Bronchial epithelial cell (primary cell): ENCODE measurements at regions not wholly inside any gene's neighbourhood (a gene's known extent, or its start where the extent isn't known, plus 50 kb on each side); places are given as distances from the start of the nearest gene placed in this dataset.
"Not testable (repeated sequence)": the region's sequence is repeated elsewhere in the genome, so short reads cannot be mapped to it uniquely, and the experiment has no call there.

Experiments
- DNase-seq: peaks from one replicate; pipeline ENCODE4 v3.0.0-alpha.2; 2010; ENCODE audit warnings: low read depth
- FAIRE-seq: peaks from 2 replicates; lab custom pipeline; 2011; peaks lifted over from hg19 to GRCh38; lab: Jason Lieb, UNC
- H3K27me3 ChIP-seq: 2 replicates; pipeline ENCODE4 v1.5.1; 2011; ENCODE audit warnings: low read length; ENCODE audit not compliant: control insufficient read depth, insufficient read depth
- H3K36me3 ChIP-seq: 2 replicates; pipeline ENCODE4 v1.5.1; 2011; ENCODE audit warnings: low read length; ENCODE audit not compliant: control insufficient read depth, insufficient read depth
- H3K4me3 ChIP-seq: 2 replicates; pipeline ENCODE4 v1.5.1; 2011; ENCODE audit warnings: mild to moderate bottlenecking, low read depth, low read length, control low read depth
- TF ChIP-seq, protein P1 (sequence below): IDR thresholded peaks from 2 replicates; pipeline ENCODE4 v1.5.1; 2011; ENCODE audit warnings: mild to moderate bottlenecking, moderate library complexity, low read length, control low read depth, inconsistent platforms; ENCODE audit not compliant: insufficient read depth, severe bottlenecking

- FAIRE-seq (no peak), DNase-seq (no peak)
- Histone ChIP-seq H3K27me3 (no peaks in the 10 kb centered on the region), H3K36me3 (no peaks in the 10 kb centered on the region), H3K4me3 (no peak overlapping the region)
- TF ChIP-seq, protein P1, sequence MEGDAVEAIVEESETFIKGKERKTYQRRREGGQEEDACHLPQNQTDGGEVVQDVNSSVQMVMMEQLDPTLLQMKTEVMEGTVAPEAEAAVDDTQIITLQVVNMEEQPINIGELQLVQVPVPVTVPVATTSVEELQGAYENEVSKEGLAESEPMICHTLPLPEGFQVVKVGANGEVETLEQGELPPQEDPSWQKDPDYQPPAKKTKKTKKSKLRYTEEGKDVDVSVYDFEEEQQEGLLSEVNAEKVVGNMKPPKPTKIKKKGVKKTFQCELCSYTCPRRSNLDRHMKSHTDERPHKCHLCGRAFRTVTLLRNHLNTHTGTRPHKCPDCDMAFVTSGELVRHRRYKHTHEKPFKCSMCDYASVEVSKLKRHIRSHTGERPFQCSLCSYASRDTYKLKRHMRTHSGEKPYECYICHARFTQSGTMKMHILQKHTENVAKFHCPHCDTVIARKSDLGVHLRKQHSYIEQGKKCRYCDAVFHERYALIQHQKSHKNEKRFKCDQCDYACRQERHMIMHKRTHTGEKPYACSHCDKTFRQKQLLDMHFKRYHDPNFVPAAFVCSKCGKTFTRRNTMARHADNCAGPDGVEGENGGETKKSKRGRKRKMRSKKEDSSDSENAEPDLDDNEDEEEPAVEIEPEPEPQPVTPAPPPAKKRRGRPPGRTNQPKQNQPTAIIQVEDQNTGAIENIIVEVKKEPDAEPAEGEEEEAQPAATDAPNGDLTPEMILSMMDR: no peak
Observed at GRCh38 chr14:25381498-25381897, 331.6 kb upstream of the STXBP6 start.

DNA sequence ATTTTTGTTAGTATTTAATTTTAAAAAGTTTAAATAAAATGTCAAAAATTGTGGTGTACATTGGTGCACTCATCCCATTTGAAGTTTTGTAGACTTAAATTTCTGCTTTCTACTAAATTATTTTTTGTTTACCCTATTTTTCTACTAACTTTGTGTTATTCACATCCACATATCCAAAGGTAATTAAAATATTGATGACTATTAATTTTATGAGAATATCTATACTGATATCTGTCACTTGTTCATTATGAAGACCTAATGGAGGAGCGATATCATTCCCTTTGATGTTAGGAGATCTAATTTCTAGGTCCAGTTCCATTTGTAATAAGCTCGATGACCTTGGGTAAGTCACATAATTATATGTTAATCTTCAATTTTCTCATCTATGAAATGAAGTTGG is 325.7 kb upstream of the STXBP6 start:
- no peaks in the 10 kb centered on the region for H3K27me3 ChIP-seq
- H3K36me3 ChIP-seq: no peaks in the 10 kb centered on the region
- FAIRE-seq (no peak), DNase-seq (no peak)
- no peak overlapping the region for H3K4me3 ChIP-seq
- TF ChIP-seq, protein P1: no peak

GRCh38 chr14:25371068-25371467 is 321.1 kb upstream of the STXBP6 start:
- no peaks in the 10 kb centered on the region for H3K36me3 ChIP-seq
- peak; percentile 16 for DNase-seq
- no peak overlapping the region for H3K4me3 ChIP-seq
- TF ChIP-seq, protein P1: no peak
- H3K27me3 ChIP-seq: no peaks in the 10 kb centered on the region
- FAIRE-seq: no peak

DNA sequence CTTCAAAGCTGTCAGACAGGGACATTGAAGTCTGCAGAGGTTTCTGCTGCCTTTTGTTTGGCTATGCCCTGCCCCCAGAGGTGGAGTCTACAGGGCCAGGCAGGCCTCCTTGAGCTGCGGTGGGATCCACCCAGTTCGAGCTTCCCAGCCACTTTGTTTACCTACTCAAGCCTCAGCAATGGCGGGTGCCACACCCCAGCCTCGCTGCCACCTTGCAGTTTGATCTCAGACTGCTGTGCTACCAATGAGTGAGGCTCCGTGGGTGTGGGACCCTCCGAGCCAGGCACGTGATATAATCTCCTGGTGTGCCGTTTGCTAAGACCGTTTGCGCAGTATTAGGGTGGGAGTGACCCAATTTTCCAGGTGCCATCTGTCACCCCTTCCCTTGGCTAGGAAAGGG is 320.1 kb upstream of the STXBP6 start:
- H3K36me3 ChIP-seq, H3K27me3 ChIP-seq, DNase-seq, H3K4me3 ChIP-seq, FAIRE-seq: not testable (repeated sequence)

DNA sequence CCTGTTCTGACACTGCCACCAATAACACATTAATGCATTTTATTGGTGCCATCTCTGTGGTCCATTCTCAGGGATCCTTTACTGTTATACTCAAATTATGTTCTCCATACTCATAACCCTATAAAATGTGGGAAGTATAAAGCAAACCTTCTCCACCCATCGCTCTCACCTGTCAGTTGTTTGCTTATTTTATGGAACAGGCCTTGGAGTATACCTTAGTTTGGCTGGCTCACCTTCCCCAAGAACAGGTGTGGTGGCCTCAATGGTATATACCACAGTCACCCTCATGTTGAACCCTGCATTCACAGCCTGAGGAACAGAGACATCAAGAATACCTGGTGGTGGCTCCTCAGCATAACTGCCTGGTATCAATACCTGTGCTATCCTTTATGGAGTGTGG is 308.4 kb upstream of the STXBP6 start:
- no peak overlapping the region for H3K4me3 ChIP-seq
- H3K36me3 ChIP-seq: no peaks in the 10 kb centered on the region
- no peaks in the 10 kb centered on the region for H3K27me3 ChIP-seq
- no peak for DNase-seq
- FAIRE-seq: peak; percentile 18
- TF ChIP-seq, protein P1: no peak

GRCh38 chr14:25351269-25351668 is 301.3 kb upstream of the STXBP6 start:
- FAIRE-seq (no peak), DNase-seq (no peak)
- H3K4me3 ChIP-seq: no peak overlapping the region
- TF ChIP-seq, protein P1: no peak
- H3K27me3 ChIP-seq: no peaks in the 10 kb centered on the region
- H3K36me3 ChIP-seq: no peaks in the 10 kb centered on the region
